Stimulated activated CD8-positive, alpha-beta memory T cell treated with anti-CD3 and anti-CD28 coated beads, Interleukin-2, amount 100 ng/mL, for 1 hour (primary cell): ENCODE measurements at regions not wholly inside any gene's neighbourhood (a gene's known extent, or its start where the extent isn't known, plus 50 kb on each side); places are given as distances from the start of the nearest gene placed in this dataset.

Source experiments
- DNase-seq, 2 donors: peaks; one replicate each; pipeline ENCODE4 v3.0.0-alpha.2; 2020; ENCODE audit warnings: low read depth in 2 of 2

DNA sequence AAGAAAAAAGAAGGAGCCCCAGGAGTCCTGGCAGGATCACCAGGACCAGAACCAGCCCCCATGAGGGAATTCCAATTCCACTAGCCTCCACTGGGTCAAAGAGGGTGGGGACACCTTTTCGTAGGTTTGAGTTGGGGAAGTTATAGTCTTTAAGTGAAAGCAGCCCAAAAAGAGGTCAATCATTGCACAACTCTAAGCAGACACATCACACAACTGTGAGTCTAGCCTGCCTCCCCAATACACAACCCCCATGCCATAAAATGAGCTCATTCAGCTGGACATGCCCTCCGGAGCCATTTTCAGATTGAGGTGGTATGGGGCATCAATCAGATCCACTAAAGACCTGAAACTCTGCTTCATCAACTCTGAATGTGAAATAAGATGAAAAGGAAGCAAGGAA lies 179.9 kb downstream of the NPHP4 start:
- DNase-seq, result no peak

DNA sequence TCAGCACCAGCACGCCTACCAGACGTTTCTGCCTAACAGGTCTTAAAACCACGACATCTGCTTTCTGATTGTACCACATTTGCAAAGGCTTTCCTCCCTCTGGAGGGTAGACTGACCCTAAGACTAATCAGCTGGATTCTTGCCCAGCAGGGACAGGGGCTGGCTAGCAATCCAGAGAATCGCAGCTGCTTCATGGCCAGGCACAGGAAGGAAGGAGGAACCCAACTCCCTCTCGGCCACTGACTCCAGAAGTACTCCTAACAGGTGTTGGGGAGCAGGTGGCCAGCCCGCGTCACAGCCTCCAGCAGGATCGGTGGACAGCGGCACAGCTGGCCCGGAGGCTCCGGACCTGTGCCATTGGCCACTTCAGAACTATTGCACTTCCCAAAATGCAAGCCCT lies 180.8 kb downstream of the NPHP4 start:
- DNase-seq, result no peak

DNA sequence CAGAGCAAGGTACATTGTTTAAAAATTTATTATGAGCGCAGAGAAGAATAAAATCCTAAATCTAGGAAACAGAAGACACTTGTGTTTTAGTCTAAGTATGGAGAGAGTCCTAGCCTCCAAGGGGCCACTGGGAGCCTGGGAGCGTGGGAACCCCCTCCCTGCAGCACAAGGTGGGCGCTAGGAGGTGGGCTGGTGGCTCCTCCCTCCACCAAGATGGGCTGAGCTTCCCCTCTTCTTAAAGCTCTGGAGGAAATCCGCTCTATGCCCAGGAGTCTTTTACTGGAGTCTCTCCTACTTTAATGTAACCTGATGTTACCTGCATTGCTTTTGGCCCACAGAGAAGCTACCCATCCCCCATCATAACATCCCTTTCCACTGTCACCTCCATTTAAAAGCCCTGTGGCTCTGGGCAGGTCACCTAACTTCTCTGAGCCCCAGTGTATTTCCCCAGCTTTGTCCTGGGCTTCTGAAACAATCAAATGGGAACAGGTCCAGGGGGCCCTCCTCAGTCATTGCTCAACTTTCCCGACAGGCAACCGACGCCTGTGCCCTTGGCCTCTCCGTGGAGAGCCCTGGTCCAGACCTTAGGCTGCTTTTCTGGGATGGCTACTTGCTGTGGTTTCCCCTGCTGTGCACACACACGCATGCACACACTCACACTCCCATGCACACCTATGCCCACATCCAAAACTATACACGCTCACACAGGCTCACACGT lies 181.5 kb downstream of the NPHP4 start:
- DNase-seq, result no peak

DNA sequence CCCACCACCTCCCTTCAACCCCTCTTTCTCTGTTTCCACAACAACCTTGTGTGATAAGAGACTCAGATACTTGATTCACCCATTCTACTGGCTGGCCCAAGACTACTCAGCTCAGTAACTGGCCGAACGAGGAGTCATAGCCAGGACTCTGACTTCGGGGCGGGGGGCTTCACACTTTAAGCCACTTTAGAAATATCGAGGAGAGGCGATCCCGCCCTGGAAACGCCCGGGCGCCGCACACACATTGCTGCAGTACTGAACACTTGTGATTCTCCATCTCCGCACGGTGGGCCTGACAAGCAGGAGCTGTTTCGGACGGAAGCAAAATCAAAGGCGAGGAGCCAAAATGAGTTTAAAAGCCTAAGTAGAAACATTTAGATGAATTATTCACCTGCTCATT lies 182.1 kb downstream of the NPHP4 start:
- DNase-seq, result no peak

DNA sequence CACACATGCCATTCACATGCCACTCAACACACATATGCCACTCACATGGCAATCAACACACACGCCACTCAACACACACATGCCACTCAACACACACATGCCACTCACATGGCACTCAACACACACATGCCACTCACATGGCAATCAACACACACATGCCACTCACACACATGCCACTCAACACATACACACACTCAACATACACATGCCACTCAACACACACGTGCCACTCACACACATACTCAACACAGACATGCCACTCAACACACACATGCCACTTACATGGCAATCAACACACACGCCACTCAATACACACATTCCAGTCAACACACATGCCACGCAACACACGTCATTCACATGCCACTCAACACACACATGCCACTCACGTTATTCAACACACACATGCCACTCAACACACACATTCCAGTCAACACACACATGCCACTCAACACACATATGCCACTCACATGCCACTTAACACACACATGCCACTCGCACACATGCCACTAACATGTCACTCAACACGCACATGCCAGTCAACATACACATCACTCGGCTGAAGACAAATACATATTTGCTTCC lies 182.9 kb downstream of the NPHP4 start:
- DNase-seq, result no peak

DNA sequence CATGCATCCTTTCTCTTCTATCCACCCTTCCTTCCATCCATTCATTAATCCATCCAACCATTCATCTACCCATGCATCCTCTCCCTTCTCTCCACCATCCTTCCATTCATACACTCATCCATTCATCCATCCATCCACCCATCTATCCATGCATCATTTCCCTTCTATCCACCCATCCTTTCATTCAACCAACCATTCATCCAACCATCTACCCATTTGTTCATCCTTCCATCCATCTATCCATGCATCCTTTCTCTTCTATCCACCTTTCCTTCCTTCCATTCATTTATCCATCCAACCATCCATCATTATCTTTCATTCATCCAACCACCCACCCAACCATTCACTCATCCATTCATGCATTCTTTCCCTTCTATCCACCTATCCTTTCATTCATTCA lies 188.4 kb downstream of the NPHP4 start:
- DNase-seq, result no peak

DNA sequence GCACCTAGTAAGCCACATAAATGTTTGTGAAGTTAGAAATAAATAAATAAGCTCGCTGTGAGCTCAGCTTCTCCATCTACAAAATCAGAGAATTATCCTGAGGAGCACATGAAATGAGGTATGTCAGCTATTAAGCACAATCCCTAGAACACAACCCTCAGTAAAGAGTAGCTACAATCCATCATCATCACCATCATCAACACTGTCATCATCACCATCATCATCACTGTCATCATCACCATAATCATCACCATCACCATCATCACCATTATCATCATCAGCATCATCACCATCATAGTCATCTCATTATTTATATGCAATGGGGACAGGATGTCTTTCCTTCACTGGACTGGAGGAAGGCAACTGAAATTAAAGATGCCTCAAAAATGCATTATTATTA lies 189.6 kb downstream of the NPHP4 start:
- DNase-seq, result no peak

DNA sequence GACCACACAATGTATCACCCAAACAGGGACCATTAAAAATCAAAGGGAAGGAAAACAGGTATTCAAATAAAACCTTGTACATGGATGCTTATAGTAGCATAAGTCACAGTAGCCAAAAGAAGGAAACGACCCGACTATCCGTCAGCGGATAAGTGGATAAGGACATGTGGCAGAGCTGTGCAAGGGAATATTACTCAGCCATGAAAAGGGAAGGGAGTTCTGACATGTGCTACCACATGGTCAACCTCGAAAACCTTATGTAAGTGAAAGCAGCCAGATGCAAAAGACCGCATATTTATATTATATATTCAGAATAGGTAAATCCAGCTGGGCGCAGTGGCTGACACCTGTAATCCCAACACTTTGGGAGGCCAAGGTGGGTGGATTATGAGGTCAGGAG lies 193.3 kb downstream of the NPHP4 start:
- no peak for DNase-seq

DNA sequence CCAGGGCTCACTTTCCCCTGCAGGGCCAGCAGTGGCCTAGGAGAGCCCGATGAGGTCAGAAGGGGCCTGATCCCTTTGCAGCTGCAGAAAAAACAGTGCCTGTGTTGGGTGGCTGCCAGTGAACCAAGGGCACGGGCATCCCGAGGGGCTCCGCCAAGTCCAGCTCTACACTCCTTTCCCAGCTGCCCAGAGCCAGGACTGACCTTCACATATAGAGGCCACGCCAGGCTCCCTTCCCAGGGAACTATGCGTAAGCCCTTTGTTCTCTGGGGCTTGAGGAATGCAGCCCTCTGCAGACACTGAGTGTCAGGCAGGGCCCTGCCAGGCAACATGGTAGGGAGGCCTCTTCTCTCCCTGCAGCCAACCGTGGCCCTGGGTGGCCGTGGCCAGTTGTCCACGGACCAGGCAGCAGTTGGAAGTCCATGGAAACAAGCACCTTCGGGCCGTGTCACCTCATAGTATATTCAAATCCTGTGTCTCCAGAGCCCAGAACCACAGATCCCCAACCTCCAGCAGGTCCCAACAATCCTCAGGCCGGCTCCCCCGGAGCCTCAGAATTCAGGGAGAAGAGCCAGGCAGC lies 194.0 kb downstream of the NPHP4 start:
- DNase-seq, result no peak

DNA sequence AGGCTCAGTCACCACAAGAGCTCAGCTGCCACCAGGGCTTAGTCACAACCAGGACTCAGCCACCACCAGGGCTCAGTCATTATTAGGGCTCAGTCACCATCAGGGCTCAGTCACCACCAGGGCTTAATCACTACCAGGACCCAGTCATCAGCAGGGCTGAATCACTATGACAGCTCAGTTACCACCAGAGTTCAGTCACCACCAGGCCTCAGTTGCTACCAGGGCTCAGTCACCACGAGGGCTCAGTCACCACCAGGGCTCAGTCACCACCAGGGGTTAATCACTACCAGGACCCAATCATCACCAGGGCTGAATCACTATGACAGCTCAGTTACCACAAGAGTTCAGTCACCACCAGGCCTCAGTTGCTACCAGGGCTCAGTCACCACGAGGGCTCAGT lies 196.2 kb downstream of the NPHP4 start:
- no peak for DNase-seq

DNA sequence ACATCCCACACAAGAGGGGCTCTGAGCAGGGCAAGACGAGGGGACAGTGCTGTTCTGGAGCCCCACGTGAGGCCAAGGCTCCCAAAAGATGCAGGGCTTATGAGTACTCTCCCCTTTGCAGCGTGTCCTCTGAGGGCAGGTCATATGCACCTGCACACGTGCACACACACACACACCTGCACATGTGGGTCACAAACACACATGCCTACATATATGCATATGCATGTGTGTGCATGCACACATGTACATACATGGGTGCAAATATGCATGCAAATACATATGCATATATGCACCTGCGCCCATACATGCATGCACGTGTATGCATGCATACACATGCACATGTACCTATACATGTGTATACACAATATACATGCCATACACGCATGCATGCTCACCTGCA lies 197.9 kb downstream of the NPHP4 start:
- DNase-seq, result no peak

DNA sequence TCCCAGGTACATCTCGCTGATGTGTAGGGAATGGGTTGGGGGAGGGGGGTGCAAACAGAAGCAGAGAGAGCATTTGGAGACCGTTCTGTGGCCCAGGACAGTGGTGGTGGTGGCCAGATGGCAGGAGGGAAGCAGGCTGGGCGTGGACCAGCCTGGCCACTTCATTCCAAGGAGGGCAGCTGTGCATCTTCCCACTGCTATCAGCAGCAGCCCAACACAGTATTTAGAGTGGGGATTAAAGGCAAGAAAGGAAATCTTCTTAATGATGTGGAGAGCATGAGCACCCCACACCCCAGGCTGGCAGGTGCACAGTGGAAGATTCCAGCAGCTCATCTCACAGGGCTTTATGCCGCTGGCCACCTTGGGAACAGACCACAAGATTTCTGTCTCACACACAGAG lies 198.7 kb downstream of the NPHP4 start:
- no peak for DNase-seq

DNA sequence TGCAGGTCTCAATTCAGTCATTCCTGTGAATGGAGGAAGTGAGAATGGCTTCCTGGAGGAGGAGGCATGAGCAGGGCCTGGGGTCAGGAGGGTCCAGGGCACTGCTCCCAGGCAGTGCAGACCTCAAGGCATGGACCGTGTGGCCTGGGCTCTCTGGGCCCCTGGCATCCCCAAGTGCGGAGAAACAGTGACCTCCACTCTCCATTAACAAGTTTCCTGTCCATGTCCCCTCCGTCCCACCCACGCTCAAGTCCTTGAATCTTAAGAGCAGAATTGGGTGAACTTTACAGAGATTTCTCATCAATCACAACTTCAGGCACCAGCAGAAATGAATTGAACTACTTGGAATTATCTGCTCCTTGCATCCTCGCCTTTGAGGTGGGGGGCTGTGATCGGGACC lies 211.1 kb downstream of the NPHP4 start:
- DNase-seq, result no peak

DNA sequence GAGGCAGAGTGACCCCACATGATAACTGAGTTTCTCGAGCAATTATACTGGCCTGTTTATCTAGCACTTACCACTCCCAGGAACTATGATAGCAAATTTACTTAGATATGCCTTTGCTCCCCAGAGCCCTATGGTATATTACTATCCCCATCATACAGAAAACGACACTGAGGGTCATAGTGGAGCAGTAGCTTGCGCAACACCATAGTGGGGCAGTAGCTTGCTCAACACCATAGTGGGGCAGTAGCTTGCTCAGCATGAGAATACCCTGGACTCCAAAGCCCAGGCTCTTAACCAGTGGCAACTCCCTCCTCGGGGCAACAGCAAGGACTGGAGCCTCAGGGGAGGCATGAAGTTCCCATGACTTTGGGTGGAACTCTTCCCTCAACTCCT lies 211.9 kb downstream of the NPHP4 start:
- no peak for DNase-seq

DNA sequence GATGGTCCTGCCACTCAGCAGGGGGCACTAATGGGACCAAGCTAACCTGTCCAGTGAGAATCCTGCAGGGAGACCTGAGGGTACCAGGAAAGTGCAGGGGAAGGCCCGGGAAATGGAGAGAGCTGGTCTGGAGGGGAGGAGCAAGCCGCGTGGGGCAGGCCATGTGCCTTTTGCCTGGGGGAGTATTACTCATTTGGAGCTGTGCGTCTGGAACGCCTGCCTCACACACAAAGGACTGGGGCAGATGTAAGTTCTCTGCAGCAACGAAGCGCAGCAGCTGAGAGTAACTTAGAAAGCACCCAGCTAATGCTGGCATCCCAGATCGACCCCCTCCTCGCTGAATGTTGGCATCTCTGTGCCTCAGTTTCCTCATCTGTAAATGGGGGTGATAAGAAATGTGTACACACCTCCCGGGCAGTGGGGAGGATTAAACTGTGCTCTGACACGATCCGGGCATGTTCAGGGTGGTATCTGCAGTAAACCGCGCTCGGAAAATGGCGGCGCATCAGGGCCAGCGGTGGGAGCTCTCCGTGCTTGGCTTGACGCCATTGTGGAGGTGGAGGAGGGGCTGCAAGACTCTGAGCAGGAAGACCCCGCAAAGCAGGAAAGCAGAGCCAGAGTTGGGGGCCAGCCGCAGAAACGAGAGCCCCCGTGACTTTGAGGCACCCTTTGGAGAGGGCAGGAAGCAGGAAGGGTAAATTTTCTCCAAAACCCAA lies 212.5 kb downstream of the NPHP4 start:
- DNase-seq, result no peak

DNA sequence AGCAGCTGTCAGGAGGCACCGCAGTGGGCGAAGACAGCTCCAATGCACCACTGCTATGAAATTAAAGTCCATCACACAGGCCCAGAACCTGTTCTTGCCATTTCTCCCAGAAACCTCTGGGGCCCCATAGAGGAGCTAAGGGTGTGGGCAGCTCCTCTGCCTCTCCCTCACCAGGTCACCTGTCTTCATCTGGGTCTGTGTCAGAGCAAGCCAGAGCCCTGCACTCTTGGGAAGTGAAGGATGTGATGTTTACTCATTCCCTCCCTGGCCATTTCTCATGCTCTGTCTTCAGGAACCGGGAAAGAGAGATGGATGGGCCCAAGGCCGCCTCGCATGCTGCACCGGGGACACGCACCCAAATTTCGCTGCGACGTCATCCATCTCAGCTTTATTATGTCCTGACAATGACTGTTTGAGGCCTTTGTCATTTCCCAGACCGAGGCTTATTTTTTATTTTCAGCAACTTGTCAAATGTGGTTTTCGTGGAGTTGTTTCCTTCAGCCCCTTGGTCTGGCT lies 216.1 kb downstream of the NPHP4 start:
- no peak for DNase-seq

DNA sequence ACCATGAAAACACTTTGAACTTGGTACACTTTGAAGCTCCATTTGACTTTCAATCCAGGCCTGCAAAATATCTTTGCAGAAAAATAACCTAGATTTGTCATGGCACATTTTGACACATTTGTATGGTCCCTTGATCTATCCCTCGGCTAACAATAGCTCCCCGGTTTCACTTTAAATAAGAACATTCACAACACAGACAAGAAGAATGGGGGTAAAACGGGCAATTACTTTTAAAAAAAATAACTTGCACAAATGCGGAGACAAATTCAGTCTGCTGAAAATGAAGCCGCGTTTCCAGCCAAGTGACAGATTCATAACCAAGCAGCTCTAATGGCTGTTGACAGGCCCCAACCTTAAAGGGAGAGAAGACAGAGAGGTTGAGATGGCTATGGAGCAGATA lies 218.2 kb downstream of the NPHP4 start:
- no peak for DNase-seq

DNA sequence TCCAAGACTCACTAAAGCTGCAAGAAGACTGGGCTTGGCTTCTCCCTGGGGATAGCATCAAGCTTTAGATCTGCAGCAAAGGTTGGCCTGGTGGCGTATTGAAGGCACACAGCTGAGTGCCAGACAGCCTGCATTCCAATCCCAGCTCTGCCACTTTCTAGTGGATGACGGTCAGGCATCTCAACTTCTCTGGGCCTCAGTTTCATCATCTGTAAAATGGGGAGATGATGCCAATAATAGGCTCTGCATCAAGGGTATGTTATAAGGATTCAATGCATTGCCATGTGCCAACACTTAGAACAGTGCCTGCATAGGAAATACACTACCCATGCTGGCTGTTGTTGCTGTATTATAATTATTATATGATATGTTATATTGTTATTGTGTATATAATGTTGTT lies 220.4 kb downstream of the NPHP4 start:
- no peak for DNase-seq

DNA sequence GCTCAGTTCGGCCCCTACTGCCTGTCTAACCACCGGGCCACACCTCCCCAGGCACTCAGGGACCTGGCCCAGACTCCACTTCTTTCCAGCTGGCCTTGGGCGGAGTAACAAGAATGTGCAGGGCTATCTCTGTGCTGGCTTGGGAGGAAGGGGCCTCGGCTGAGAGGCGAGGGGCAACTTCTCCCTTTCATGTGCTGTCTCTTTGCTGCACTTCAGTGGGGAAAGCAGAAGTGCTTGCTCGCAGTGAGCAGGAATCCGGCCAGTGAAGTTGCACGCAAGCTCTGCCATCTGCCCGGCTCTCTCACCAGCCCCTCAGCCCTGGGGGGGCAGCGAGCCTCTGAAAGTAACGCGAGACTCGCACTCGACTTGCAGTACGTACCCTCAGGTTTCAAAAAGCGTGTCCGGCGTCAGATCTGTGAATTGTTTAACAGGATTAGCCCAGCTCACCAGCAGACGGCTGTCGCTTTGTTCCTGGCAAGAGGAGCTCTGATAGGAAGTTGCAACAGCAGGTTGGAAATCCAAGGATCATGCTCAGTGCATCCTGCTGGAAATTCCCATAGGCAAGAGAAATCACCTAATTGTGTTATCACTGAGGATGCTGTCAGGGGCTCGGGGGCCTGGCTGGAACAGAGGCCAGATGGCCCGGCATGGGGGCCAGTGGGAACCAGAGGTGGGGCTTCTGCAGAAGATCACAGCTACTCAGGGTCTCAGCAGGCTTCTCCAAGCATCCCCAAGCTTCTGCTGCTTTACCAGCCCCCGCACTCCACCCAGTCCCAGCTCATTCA lies 221.1 kb downstream of the NPHP4 start:
- DNase-seq, result no peak

DNA sequence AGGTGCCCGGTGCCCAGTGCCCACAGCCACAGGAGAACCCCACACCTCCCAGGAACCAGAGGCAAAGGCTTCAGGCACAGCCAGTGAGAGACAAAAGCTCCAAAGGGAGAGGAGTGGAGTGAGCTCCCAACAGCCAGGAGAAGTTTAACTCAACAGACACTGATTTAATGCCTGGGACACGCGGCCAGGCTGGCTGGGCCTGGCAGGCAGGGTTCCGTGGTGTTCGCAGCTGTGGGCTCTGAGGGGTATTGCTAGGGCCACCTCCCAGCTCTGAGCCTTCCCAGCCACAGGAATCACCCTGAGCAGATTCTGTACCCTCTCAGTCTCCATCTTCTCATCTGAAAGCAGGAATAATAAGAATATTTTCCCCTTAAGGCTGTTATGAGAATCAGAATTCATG lies 222.5 kb downstream of the NPHP4 start:
- no peak for DNase-seq

DNA sequence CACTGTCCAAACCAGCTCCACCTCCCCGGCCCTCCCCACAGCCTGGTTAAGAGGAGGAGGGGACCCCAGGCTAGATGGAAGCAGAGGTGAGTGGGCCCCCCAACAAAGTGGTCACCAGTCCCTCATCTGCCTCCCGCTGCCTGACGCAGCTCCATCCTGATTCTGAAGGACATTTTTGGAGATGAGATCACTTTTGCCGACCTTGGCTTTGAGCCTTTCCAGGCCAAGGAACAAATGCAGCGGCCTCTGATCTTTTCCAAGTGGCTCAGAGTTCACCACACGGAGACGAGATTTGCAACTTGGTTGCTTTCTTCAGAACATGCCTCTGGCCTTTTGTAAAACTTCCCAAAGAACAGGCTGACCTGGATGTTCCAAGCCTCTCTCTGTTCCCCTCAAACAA lies 223.1 kb downstream of the NPHP4 start:
- no peak for DNase-seq

DNA sequence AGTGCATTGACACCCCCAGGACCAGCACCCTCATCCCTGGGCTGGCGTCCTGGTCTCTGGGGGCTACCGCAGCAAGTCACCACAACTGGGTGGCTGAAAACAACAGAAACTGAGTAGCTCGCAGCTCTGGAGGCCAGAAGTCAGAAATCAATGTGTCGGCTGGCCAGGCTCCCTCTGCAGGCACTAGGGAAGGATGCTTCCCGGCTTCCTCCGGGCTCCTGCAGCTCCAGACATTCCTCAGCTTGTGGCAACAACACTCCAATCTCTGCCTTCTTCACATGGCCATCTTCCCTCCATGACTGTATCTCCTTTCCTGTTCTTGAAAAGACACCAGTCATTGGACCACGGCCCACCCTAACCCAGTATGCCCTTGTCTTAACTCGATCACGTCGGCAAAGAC lies 224.2 kb downstream of the NPHP4 start:
- DNase-seq, result no peak
